HG02981 (cell line): ENCODE measurements at regions not wholly inside any gene's neighbourhood (a gene's known extent, or its start where the extent isn't known, plus 50 kb on each side); places are given as distances from the start of the nearest gene placed in this dataset.
"Not testable (repeated sequence)": the region's sequence is repeated elsewhere in the genome, so short reads cannot be mapped to it uniquely, and the experiment has no call there.

Experiments
- ATAC-seq: cut with Tn5 transposase; IDR thresholded peaks from one replicate; pipeline ENCODE4 v1.9.1; 2021; ENCODE audit warnings: mild to moderate bottlenecking, moderate library complexity; ENCODE audit not compliant: unreplicated experiment

GRCh38 chr2:14904378-14904777 is 271.9 kb downstream of the LRATD1 start:
- ATAC-seq = not testable (repeated sequence)

- ATAC-seq = no peak
Measured at GRCh38 chr2:14905571-14905970, 273.1 kb downstream of the LRATD1 start.

GRCh38 chr2:14907014-14907612 is 274.6 kb downstream of the LRATD1 start:
- ATAC-seq = no peak

GRCh38 chr2:14909795-14910194 is 277.3 kb downstream of the LRATD1 start:
- no peak for ATAC-seq

- ATAC-seq = no peak
Measured at GRCh38 chr2:14910654-14911053, 278.1 kb downstream of the LRATD1 start.

- no peak for ATAC-seq
Measured at GRCh38 chr2:14915983-14916382, 283.5 kb downstream of the LRATD1 start.

GRCh38 chr2:14923820-14924580 is 291.5 kb downstream of the LRATD1 start:
- ATAC-seq = no peak

- ATAC-seq = no peak
Measured at GRCh38 chr2:14925471-14925870, 293.0 kb downstream of the LRATD1 start.

GRCh38 chr2:14927021-14927564 is 294.6 kb downstream of the LRATD1 start:
- no peak for ATAC-seq

- no peak for ATAC-seq
Measured at GRCh38 chr2:14928056-14928455, 295.5 kb downstream of the LRATD1 start.

- no peak for ATAC-seq
Measured at GRCh38 chr2:14930441-14930840, 297.9 kb downstream of the LRATD1 start.

GRCh38 chr2:14932285-14932684 is 299.8 kb downstream of the LRATD1 start:
- no peak for ATAC-seq

- no peak for ATAC-seq
Measured at GRCh38 chr2:14933753-14934152, 301.2 kb downstream of the LRATD1 start.

- no peak for ATAC-seq
Measured at GRCh38 chr2:14936426-14936825, 303.9 kb downstream of the LRATD1 start.

- ATAC-seq = no peak
Measured at GRCh38 chr2:14937336-14937735, 304.8 kb downstream of the LRATD1 start.

GRCh38 chr2:14941151-14941631 is 308.7 kb downstream of the LRATD1 start:
- ATAC-seq = no peak

- no peak for ATAC-seq
Measured at GRCh38 chr2:14942987-14943386, 310.5 kb downstream of the LRATD1 start.

GRCh38 chr2:14944562-14945346 is 312.2 kb downstream of the LRATD1 start:
- ATAC-seq = peak; percentile 72

- ATAC-seq = no peak
Measured at GRCh38 chr2:14951569-14952285, 319.2 kb downstream of the LRATD1 start.

- no peak for ATAC-seq
Measured at GRCh38 chr2:14952400-14952963, 320.0 kb downstream of the LRATD1 start.
